CD4-positive, CD25-positive, alpha-beta regulatory T cell (primary cell): ENCODE measurements at regions not wholly inside any gene's neighbourhood (a gene's known extent, or its start where the extent isn't known, plus 50 kb on each side); places are given as distances from the start of the nearest gene placed in this dataset.

Source experiments
- ATAC-seq, 2 donors: fragments of 150-1000 bp; cut with Tn5 transposase; one replicate each; pipeline ENCODE4 v1.10.0; 2021; ENCODE audit warnings: low read depth in 2 of 2, moderate number of reproducible peaks in 2 of 2, moderate library complexity in 1 of 2
- DNase-seq, 3 donors: peaks; one replicate each; pipeline versions ENCODE4 v3.0.0 to v3.0.0-alpha.2; 2012 to 2022; ENCODE audit warnings: mixed read lengths in 1 of 3
- H3K27ac ChIP-seq: one replicate; pipeline ENCODE4 v1.7.0; 2013; ENCODE audit warnings: mild to moderate bottlenecking, low read length; ENCODE audit not compliant: insufficient read depth, poor library complexity, severe bottlenecking
- H3K27me3 ChIP-seq: one replicate; pipeline ENCODE4 v1.7.0; 2013; ENCODE audit warnings: low read length; ENCODE audit not compliant: control insufficient read depth, insufficient read depth
- H3K36me3 ChIP-seq: one replicate; pipeline ENCODE4 v1.7.0; 2013; ENCODE audit warnings: mild to moderate bottlenecking, low read length, moderate library complexity; ENCODE audit not compliant: control insufficient read depth, insufficient read depth
- H3K4me1 ChIP-seq: 2 replicates; pipeline ENCODE4 v1.7.0; 2013; ENCODE audit warnings: mild to moderate bottlenecking, low read length; ENCODE audit not compliant: insufficient read depth, control insufficient read depth, poor library complexity, severe bottlenecking
- H3K4me3 ChIP-seq: one replicate; pipeline ENCODE4 v1.7.0; 2013; ENCODE audit warnings: low read depth, mild to moderate bottlenecking, low read length, moderate library complexity
- H3K9me3 ChIP-seq, 2 experiments: 1 replicate in 1 of 2; 2 replicates in 1 of 2; pipeline ENCODE4 v1.7.0; 2013; ENCODE audit warnings: low read length in 2 of 2, mild to moderate bottlenecking in 1 of 2, moderate library complexity in 1 of 2; ENCODE audit not compliant: control insufficient read depth in 2 of 2
- H3K27ac Mint-ChIP-seq, 3 donors: one replicate each; pipeline ENCODE4 v1.8.0; 2020 to 2022; ENCODE audit warnings: mild to moderate bottlenecking in 3 of 3, mixed read lengths in 3 of 3, moderate library complexity in 2 of 3
- H3K27me3 Mint-ChIP-seq: one replicate; pipeline ENCODE4 v1.8.0; 2022; ENCODE audit warnings: mild to moderate bottlenecking, mixed read lengths
- H3K36me3 Mint-ChIP-seq: one replicate; pipeline ENCODE4 v1.8.0; 2020; ENCODE audit warnings: mixed read lengths
- H3K4me1 Mint-ChIP-seq, 4 donors: one replicate each; pipeline ENCODE4 v1.8.0; 2020 to 2022; ENCODE audit warnings: mixed read lengths in 4 of 4, mild to moderate bottlenecking in 1 of 4
- H3K4me3 Mint-ChIP-seq, 4 donors: one replicate each; pipeline ENCODE4 v1.8.0; 2020 to 2022; ENCODE audit warnings: mild to moderate bottlenecking in 4 of 4, mixed read lengths in 4 of 4, moderate library complexity in 3 of 4
- H3K9me3 Mint-ChIP-seq, 7 donors: one replicate each; pipeline ENCODE4 v1.8.0; 2020 to 2022; ENCODE audit warnings: mixed read lengths in 7 of 7, mild to moderate bottlenecking in 3 of 7, moderate library complexity in 2 of 7

GRCh38 chr15:88745696-88746095 lies 57.5 kb upstream of the ACAN start:
- H3K4me3 Mint-ChIP-seq, result no peak overlapping the region
- H3K27me3 Mint-ChIP-seq, result peaks cover 5% of the 10 kb centered on the region
- Histone ChIP-seq H3K4me1 (no peaks in the 10 kb centered on the region), H3K27ac (no peak overlapping the region), H3K9me3 (no peaks in the 10 kb centered on the region), H3K4me3 (no peak overlapping the region), H3K36me3 (no peaks in the 10 kb centered on the region), H3K27me3 (peaks cover 9% of the 10 kb centered on the region)
- DNase-seq, result no peak
- no peak for ATAC-seq
- no peak overlapping the region for H3K27ac Mint-ChIP-seq
- H3K4me1 Mint-ChIP-seq, result no peaks in the 10 kb centered on the region
- H3K9me3 Mint-ChIP-seq, result peaks cover 0 to under 1% (median 0%) of the 10 kb centered on the region in 7 donors
- no peaks in the 10 kb centered on the region for H3K36me3 Mint-ChIP-seq

- no peaks in the 10 kb centered on the region for H3K36me3 Mint-ChIP-seq
- no peaks in the 10 kb centered on the region for H3K4me1 Mint-ChIP-seq
- H3K27me3 Mint-ChIP-seq, result peaks cover 10% of the 10 kb centered on the region
- H3K9me3 Mint-ChIP-seq, result peaks cover 0 to 2% (median 0%) of the 10 kb centered on the region in 7 donors
- H3K36me3 ChIP-seq, result no peaks in the 10 kb centered on the region
- H3K4me1 ChIP-seq, result no peaks in the 10 kb centered on the region
- H3K27ac ChIP-seq, result no peak overlapping the region
- no peak overlapping the region for H3K27ac Mint-ChIP-seq
- ATAC-seq (no peak), DNase-seq (no peak)
- no peak overlapping the region for H3K4me3 ChIP-seq
- H3K4me3 Mint-ChIP-seq, result no peak overlapping the region
- peaks cover 9% of the 10 kb centered on the region for H3K27me3 ChIP-seq
- H3K9me3 ChIP-seq, result no peaks in the 10 kb centered on the region
These were observed 56.8 kb upstream of the ACAN start for GRCh38 chr15:88746451-88746850.

DNA sequence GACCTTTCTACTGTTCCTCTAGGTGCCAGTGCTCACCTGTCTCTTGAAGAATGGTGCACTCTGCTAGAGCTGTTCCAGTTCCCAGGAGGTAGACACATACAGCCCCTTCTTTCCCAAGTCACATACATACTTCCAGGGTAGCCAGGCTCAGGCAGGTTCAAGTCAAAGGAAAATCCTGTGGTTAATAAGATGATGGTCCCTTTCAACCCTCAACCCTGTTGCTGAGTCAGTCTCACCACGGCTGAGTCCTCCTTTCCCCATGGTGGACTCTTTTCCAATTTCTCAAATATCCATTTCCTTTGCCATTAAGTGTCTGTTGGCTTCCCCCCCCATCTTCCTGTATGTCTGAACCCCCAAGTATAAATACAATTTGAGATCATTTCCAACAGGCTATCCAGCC lies 56.1 kb upstream of the ACAN start:
- Histone ChIP-seq H3K9me3 (no peaks in the 10 kb centered on the region), H3K27me3 (peaks cover 9% of the 10 kb centered on the region), H3K4me3 (no peak overlapping the region), H3K27ac (no peak overlapping the region), H3K4me1 (no peaks in the 10 kb centered on the region), H3K36me3 (no peaks in the 10 kb centered on the region)
- DNase-seq (no peak), ATAC-seq (no peak)
- Mint-ChIP-seq H3K27ac (no peak overlapping the region), H3K36me3 (no peaks in the 10 kb centered on the region), H3K4me1 (no peaks in the 10 kb centered on the region), H3K9me3 (peaks cover 0 to 2% (median 0%) of the 10 kb centered on the region in 7 donors), H3K4me3 (no peak overlapping the region), H3K27me3 (peaks cover 15% of the 10 kb centered on the region)

DNA sequence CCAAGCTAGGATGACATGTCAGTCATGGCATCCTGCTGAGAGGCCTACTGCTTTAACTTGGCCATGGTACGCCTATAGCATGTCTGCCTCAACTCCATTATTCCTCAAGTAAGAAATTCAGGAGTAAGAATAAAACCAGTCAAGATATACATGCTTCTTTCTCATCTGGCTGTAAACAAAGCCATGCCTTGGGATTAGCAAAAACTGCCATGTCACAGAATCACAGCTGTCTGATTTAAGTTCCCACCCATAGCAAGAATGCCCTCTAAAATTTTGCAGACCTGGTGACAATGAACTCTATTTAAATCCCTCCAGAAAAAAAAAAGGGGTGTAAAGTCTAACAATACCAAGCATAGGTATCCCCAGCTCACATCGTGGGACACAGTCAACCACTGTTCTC lies 55.6 kb upstream of the ACAN start:
- Histone ChIP-seq H3K27ac (no peak overlapping the region), H3K27me3 (peaks cover 9% of the 10 kb centered on the region), H3K4me3 (no peak overlapping the region), H3K36me3 (no peaks in the 10 kb centered on the region), H3K9me3 (no peaks in the 10 kb centered on the region), H3K4me1 (no peaks in the 10 kb centered on the region)
- no peaks in the 10 kb centered on the region for H3K4me1 Mint-ChIP-seq
- H3K36me3 Mint-ChIP-seq, result no peaks in the 10 kb centered on the region
- DNase-seq, result no peak
- no peak for ATAC-seq
- no peak overlapping the region for H3K27ac Mint-ChIP-seq
- no peak overlapping the region for H3K4me3 Mint-ChIP-seq
- peaks cover 0 to 2% (median 0%) of the 10 kb centered on the region in 7 donors for H3K9me3 Mint-ChIP-seq
- peaks cover 17% of the 10 kb centered on the region for H3K27me3 Mint-ChIP-seq

- ATAC-seq (no peak), DNase-seq (no peak)
- H3K27me3 ChIP-seq, result peaks cover 13% of the 10 kb centered on the region
- H3K27ac Mint-ChIP-seq, result no peak overlapping the region
- no peaks in the 10 kb centered on the region for H3K4me1 ChIP-seq
- peaks cover 22% of the 10 kb centered on the region for H3K27me3 Mint-ChIP-seq
- H3K4me3 ChIP-seq, result no peak overlapping the region
- H3K9me3 ChIP-seq, result no peaks in the 10 kb centered on the region
- no peaks in the 10 kb centered on the region for H3K36me3 ChIP-seq
- H3K27ac ChIP-seq, result no peak overlapping the region
- H3K4me1 Mint-ChIP-seq, result no peaks in the 10 kb centered on the region
- peaks cover 0 to 2% (median 0%) of the 10 kb centered on the region in 7 donors for H3K9me3 Mint-ChIP-seq
- no peak overlapping the region for H3K4me3 Mint-ChIP-seq
- no peaks in the 10 kb centered on the region for H3K36me3 Mint-ChIP-seq
These were observed 55.2 kb upstream of the ACAN start for GRCh38 chr15:88748081-88748480.

GRCh38 chr15:88748651-88749050 lies 54.6 kb upstream of the ACAN start:
- peaks cover 24% of the 10 kb centered on the region for H3K27me3 Mint-ChIP-seq
- H3K27me3 ChIP-seq, result peaks cover 15% of the 10 kb centered on the region
- H3K36me3 Mint-ChIP-seq, result no peaks in the 10 kb centered on the region
- no peak overlapping the region for H3K4me3 Mint-ChIP-seq
- H3K27ac ChIP-seq, result no peak overlapping the region
- DNase-seq (no peak), ATAC-seq (no peak)
- H3K9me3 ChIP-seq, result no peaks in the 10 kb centered on the region
- no peaks in the 10 kb centered on the region for H3K36me3 ChIP-seq
- no peak overlapping the region for H3K4me3 ChIP-seq
- peaks cover 0 to 2% (median 0%) of the 10 kb centered on the region in 7 donors for H3K9me3 Mint-ChIP-seq
- no peak overlapping the region for H3K27ac Mint-ChIP-seq
- H3K4me1 Mint-ChIP-seq, result no peaks in the 10 kb centered on the region
- H3K4me1 ChIP-seq, result no peaks in the 10 kb centered on the region

DNA sequence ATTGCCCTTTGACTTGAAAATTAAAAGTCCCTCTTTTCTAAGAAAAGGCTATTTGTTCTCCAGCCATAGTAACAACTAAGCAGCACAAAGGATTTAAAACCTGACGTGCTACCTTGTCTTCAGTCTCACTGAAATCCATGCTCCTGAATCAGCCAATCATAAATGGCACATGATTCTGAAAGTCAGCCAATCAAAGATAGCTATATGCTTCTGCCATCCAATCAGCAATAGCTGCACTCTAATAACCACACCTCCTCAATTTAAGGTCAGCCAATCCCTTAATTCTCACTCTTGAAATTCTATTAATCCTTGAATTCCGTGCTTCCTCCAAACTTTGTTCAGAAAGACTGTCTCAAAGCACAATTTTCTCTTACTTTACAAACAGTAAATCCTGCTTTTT lies 53.5 kb upstream of the ACAN start:
- Mint-ChIP-seq H3K27ac (no peak overlapping the region), H3K27me3 (peaks cover 32% of the 10 kb centered on the region), H3K4me1 (no peaks in the 10 kb centered on the region), H3K4me3 (no peak overlapping the region), H3K9me3 (peaks cover 0 to 2% (median 0%) of the 10 kb centered on the region in 7 donors), H3K36me3 (no peaks in the 10 kb centered on the region)
- Histone ChIP-seq H3K27me3 (peaks cover 14% of the 10 kb centered on the region), H3K4me3 (no peak overlapping the region), H3K4me1 (no peaks in the 10 kb centered on the region), H3K9me3 (no peaks in the 10 kb centered on the region), H3K36me3 (no peaks in the 10 kb centered on the region), H3K27ac (no peak overlapping the region)
- DNase-seq, result no peak
- no peak for ATAC-seq

- ATAC-seq (no peak), DNase-seq (no peak)
- Mint-ChIP-seq H3K4me3 (no peak overlapping the region), H3K36me3 (no peaks in the 10 kb centered on the region), H3K4me1 (no peaks in the 10 kb centered on the region), H3K27me3 (peaks cover 32% of the 10 kb centered on the region), H3K9me3 (peaks cover 0 to 4% (median 0%) of the 10 kb centered on the region in 7 donors), H3K27ac (no peak overlapping the region)
- no peak overlapping the region for H3K4me3 ChIP-seq
- H3K27ac ChIP-seq, result no peak overlapping the region
- H3K9me3 ChIP-seq, result no peaks in the 10 kb centered on the region
- H3K4me1 ChIP-seq, result no peaks in the 10 kb centered on the region
- H3K27me3 ChIP-seq, result peaks cover 14% of the 10 kb centered on the region
- no peaks in the 10 kb centered on the region for H3K36me3 ChIP-seq
These were observed 50.7 kb upstream of the ACAN start for GRCh38 chr15:88752501-88752900.
